T-helper 1 cell (primary cell): ENCODE measurements at regions not wholly inside any gene's neighbourhood (a gene's known extent, or its start where the extent isn't known, plus 50 kb on each side); places are given as distances from the start of the nearest gene placed in this dataset.

Source experiments
- DNase-seq, 5 donors: peaks; one replicate each; pipeline ENCODE4 v3.0.0-alpha.2; 2012 to 2020

DNA sequence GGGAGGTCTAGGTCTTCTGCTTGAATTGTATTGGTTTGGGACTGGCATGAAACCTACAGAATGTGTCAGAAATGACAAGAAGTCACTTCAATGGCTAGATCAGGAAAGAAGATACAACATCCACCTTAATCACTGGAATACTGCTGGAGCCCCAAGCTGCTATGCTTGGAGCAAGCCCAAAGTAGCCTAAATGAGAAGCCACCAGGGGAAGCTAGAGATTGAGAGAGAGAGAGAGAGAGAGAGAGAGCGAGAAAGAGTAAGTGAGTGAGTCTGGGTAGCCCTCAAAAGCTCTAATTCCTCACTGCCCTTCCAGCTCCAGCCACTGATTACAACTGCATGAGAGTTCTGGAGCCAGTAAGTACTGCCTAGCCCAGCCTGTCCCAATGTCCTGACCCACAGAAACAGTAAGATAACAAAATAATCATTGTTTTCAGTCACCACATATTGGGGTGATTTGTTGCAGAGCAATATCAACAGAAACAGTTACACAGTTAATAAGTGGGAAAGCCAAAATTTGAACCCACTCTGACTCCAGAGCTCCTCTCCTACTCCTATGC lies 529.2 kb upstream of the GOLIM4 start:
- DNase-seq: no peak

- DNase-seq: no peak
These were observed 528.5 kb upstream of the GOLIM4 start for GRCh38 chr3:168624195-168624594.

GRCh38 chr3:168622795-168623194 lies 527.1 kb upstream of the GOLIM4 start:
- DNase-seq: no peak

GRCh38 chr3:168620854-168621253 lies 525.1 kb upstream of the GOLIM4 start:
- DNase-seq: no peak

- no peak for DNase-seq
These were observed 523.2 kb upstream of the GOLIM4 start for GRCh38 chr3:168618827-168619470.

DNA sequence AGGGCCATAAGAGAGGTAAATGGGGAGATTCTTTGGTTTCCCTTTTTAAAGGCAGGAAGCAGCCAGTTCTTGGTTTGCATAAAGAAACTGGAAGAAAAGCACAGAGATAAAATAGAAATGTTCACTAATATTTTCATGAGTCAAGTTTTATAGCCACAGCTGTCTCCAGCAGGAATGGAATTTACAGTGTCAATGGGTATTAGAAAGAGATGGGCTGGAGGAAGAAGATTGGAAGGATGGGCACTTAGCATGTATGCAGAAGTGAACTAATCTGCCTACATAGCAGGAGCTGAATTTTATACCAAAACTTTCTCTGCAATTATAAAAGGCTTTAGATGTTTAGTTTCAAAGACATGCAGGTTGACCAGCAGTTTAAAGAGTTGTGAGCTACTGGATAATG lies 521.9 kb upstream of the GOLIM4 start:
- no peak for DNase-seq

DNA sequence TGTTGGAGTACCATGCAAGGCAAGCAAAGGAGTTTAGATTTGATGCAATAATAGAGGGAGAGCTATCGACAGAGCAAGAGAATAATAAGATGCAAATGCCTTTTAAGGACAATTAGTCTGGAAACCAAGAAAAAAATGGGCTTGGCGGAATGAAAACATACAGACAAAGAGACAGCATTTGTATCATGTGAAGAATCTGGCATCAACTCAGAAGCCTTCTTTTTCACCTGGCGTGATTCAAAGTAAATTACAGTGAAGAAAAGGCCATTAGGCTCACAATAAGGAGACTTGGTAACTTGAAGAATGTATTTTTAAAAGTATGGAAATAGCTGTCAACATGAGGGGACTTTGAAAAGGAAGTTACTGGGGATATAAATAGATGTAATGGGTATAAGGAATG lies 521.2 kb upstream of the GOLIM4 start:
- no peak for DNase-seq

DNA sequence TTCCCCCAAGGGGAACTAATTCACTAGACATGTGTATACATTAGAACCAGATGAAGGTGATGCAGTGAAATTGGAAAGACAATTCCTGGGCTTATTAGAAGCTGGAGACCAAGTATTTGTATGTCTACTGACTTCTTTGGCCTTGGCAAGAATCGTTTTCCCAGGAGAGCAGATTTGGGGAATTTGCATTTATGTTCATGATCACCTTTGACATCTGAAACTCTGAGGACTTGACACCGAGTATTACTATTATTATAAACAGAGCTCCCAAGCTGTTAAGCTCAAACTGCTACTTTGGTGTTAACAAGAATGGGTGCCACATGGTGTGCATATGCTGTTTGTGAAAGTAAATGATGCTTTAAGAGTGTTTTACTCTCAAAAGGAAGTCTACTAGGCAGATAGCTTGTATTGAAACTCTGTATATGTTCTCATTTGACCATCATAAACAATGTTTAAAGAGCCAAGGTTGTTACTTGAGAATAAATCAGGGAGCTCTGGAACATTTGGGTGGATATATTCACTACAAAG lies 519.8 kb upstream of the GOLIM4 start:
- no peak for DNase-seq

DNA sequence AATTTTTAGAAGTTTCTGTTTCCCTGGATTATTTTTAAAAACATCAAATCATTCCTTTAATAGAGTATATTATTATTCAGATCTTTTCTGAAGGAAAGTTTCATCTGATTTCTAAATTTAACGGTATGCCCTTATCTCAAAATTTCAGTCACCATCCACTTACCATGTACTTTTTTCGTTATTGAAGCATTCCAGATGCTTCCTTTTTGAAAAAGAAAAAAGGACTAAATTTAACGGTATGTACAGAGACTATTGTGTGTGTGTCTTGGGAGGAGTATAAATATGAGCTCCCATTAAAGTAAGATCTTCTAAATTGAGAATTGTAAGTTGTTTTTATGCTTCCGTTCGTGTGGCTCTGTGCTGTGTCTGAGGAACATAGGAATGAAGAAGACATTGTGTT lies 517.4 kb upstream of the GOLIM4 start:
- DNase-seq: no peak

DNA sequence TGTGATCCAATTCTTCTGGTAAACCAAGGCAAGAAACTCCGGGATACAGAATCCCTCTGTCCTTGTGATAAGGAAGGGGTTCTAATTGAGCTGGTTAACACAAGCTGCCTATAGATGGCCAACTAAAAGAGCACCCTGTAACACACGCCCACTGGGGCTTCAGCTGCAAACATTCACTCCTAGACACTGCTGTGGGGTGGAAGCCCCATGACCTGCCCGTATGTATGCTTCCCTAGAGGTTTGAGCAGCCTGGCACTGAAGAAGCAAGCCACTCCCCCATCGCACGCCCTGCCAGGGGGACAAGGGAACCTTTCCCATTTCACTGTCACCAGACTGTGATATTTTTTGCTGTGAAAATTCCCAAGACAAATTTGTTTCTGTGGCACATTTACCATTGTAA lies 516.9 kb upstream of the GOLIM4 start:
- DNase-seq: no peak

- no peak for DNase-seq
These were observed 516.1 kb upstream of the GOLIM4 start for GRCh38 chr3:168611826-168612225.

DNA sequence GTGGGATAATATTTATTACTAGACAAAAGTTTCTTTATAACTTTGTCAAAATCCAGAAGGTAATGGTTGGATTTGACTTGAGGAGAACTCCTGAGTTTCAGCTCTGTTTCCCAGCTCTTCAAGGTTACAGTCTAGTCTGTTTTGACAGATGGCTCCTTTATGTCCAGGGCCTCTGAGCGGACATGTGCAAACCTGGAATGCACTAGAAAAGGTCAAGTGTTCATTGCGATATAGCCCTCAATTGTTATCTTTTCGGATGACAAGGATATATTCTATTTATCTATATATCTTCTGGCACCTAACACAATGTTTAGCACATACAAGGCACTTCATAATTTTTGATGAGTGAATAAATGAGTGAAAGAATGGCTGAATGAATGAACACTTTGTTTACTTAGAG lies 513.2 kb upstream of the GOLIM4 start:
- no peak for DNase-seq

DNA sequence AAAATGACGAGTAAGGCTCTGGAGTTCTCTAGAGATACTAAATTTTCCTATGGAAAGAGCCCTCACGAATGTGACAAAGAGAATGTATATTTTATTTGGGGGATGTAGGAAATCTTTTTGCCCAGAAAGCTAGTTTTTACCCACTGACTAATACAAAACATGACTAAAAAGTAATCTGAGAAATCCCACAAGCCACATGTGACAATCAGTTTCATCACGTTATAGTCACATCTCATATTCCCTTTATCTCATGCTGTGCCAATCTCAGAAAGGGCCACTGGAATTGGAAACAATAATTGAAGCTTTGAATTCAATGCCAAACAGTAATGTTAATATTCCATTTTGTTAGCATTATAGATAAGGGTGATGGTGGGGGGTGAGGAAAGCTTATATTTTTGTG lies 509.0 kb upstream of the GOLIM4 start:
- DNase-seq: no peak

GRCh38 chr3:168598250-168598649 lies 502.5 kb upstream of the GOLIM4 start:
- DNase-seq: no peak

DNA sequence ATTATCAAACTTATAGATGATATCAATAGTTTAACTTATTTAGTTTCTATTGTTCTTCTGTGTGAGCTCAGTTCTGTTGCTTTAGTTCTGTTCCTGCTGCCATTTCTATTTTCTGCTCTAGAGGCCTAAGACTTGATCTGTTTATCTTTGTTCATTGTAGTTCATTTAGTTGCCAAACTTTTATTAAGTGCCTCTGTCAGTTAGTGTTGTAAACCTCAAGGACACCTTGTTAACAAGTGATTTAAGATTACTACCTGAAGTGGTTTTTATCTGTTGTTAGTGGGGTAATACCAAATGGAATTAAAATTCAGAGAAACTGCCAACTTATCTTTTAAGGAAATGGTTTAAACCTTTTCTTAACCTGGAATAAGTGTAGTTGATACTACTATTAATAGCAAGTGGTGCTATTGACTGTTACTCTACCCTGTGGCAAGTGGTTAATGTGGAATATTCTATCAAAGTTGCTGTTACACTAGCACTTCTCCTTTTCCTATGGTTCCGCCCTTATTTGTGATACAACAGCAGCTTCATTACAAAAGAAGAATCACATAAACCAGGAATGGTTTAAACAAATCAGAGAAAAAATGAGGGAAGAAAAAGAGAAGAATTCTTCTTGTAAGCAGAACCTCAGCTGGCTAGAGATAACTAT lies 500.6 kb upstream of the GOLIM4 start:
- DNase-seq: no peak

DNA sequence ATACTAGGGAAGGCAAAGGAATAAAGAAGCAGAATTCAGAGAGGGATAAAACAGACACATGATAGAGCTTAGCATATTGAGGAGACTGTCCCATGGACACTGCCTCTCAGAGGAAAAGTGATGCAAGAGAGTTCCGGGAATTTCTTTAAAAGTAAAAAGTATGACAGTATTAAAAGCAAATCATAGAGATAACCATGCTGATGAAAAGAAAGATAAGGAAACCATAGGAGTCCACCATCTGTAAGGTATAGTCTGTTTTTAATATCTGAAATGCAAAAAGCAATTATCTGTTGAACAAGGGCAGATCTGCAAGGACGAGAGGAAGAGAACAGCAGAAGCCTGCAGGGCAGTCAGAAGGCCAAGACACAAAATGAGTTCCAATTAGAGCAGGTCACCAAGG lies 495.9 kb upstream of the GOLIM4 start:
- no peak for DNase-seq

DNA sequence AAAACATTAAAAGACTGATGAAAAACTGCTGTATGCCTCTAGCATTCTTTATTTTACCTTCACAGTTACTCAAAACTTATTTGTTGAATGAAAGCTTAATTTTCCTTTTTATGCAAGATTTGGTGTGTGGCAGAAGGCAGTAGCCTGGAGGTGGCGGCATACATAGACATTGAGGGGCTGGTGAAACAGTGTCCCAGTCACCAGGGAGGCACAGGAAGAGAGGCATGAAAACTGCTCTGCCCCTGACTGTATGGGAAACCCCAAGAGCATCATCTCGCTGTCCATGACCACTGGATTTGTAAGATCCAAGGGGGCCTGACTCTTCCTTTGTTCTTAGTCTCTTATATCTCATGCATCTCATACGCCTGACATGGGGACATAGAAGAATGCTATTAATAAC lies 493.7 kb upstream of the GOLIM4 start:
- DNase-seq: no peak

DNA sequence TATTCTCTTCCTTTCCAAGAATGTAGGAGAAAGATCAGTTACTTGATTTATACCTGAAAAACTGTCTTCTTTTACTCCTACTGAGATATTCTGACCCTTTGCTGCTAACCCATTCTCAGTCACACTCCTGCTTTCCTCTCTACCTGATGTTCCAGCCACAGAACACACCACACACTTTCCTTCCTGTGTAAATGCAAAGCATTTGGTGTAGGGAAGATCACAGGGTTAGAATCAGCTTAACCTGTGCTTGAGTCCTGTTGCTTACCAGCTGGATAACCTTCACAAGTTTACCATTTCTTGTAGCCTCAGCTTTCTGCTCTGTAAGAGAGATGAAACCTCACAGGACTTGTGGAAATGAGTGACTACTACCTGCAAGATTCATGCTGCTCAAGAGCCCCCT lies 489.8 kb upstream of the GOLIM4 start:
- no peak for DNase-seq

DNA sequence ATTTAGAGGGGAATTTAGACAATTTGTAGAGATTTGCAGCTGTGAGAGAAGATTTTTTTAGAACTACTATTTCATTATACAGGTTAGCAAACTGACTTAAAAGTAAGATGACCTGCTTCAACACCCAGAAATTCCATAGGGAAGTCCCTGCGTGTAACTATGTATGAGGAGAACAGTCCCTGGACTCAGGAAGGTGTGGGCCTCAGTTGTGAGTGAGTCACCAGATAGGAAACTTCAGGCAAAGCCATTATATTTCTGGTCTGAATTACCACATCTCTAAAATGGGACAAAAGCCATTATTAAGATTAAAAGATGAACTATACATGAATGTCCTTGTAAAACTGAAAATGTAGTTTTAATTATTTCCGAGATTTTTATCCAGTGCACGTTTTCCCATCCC lies 488.3 kb upstream of the GOLIM4 start:
- no peak for DNase-seq

- no peak for DNase-seq
These were observed 486.8 kb upstream of the GOLIM4 start for GRCh38 chr3:168582503-168582902.

DNA sequence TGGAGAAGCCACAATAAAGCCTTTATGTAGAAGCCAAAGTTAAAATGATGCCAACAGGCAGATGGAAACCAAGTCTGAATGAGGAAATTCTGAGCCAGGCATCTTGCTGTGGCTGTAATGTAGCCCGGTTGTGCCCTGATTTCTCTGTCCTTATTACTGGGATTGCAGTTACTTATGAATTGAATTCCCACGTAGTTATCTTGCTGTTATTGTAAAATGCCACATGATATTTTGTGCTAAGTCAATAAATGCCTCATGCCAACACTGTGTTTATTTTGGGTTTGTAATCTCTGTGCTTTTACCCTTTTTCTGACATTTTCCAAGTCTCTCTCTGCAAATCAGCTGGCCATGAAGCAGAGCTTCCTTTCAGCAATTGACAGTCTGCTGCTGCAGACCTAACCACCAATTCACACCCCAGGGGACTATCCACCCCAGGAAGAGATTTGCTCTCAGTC lies 486.1 kb upstream of the GOLIM4 start:
- no peak for DNase-seq

- DNase-seq: no peak
These were observed 483.3 kb upstream of the GOLIM4 start for GRCh38 chr3:168579010-168579409.

- no peak for DNase-seq
These were observed 480.0 kb upstream of the GOLIM4 start for GRCh38 chr3:168575750-168576149.

DNA sequence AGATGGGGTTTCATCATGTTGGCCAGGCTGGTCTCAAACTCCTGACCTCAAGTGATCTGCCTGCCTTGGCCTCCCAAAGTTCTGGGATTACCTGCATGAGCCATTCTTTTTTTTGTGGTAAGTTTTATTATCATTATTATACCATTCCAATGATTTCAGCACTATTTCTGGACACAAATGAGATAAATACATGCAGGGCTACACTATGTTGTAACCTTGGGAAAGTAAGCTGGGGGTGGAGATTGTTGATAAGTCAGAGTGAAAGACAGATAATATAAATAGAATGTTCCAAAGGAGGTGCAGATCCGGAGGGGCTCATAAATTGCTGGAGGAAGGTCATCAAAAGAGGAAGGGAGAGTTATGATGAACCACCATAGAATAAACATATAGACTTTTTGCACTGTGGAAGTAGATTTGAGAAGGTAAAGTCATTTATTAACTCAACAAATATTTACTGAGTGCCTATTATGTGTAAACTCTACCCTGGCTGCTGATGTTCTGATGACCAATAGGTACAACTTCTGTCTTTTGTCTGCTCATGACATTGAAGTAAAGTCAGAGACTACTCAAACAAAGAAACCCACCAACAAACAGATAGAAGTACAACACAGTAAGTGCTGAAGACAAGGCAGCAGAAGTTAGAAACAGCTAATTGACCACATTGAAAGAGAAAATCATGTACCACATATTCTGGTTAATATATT lies 478.9 kb upstream of the GOLIM4 start:
- no peak for DNase-seq
